CD4-positive, alpha-beta T cell (primary cell): ENCODE measurements at regions not wholly inside any gene's neighbourhood (a gene's known extent, or its start where the extent isn't known, plus 50 kb on each side); places are given as distances from the start of the nearest gene placed in this dataset.
"Not testable (repeated sequence)": the region's sequence is repeated elsewhere in the genome, so short reads cannot be mapped to it uniquely, and the experiment has no call there.

Experiments
- ATAC-seq: fragments of 200-7000 bp; cut with Tn5 transposase; one replicate; pipeline ENCODE4 v1.10.0; 2022; ENCODE audit warnings: mild to moderate bottlenecking; ENCODE audit not compliant: poor library complexity
- CTCF ChIA-PET: fragments of 350-600 bp; sonication (Branson Sonifier 250); formaldehyde crosslinking; loops from one replicate; lab custom pipeline; 2021; ENCODE audit warnings: antibody characterized with exemption, inconsistent platforms; lab: Charles Lee
- POLR2A ChIA-PET: fragments of 350-600 bp; sonication (Branson Sonifier 250); formaldehyde crosslinking; loops from one replicate; lab custom pipeline; 2021; ENCODE audit warnings: antibody characterized with exemption, inconsistent platforms; lab: Charles Lee
- DNase-seq, 14 experiments: peaks; one replicate each; pipeline ENCODE4 v3.0.0-alpha.2; 2013 to 2020; ENCODE audit warnings: mixed read lengths in 2 of 14
- H3K27ac ChIP-seq, 2 donors: one replicate each; pipeline versions ENCODE4 v1.5.1 to v1.7.0; 2013; ENCODE audit warnings: low read length in 2 of 2, low read depth in 1 of 2, mild to moderate bottlenecking in 1 of 2
- H3K27me3 ChIP-seq, 2 experiments: 1 replicate in 1 of 2; 2 replicates in 1 of 2; pipeline versions ENCODE4 v1.6.1 to v1.7.0; 2013; ENCODE audit warnings: low read length in 2 of 2, control low read depth in 1 of 2, mild to moderate bottlenecking in 1 of 2, moderate library complexity in 1 of 2; ENCODE audit not compliant: insufficient read depth in 2 of 2, control insufficient read depth in 1 of 2
- H3K36me3 ChIP-seq: one replicate; pipeline ENCODE4 v1.6.1; 2013; ENCODE audit warnings: low read length, control low read depth; ENCODE audit not compliant: insufficient read depth
- H3K4me1 ChIP-seq: one replicate; pipeline ENCODE4 v1.6.1; 2013; ENCODE audit warnings: low read length, control low read depth; ENCODE audit not compliant: insufficient read depth
- H3K4me3 ChIP-seq: one replicate; pipeline ENCODE4 v1.5.1; 2013; ENCODE audit warnings: mild to moderate bottlenecking, low read length, moderate library complexity
- H3K9me3 ChIP-seq, 2 experiments: 1 replicate in 1 of 2; 2 replicates in 1 of 2; pipeline versions ENCODE4 v1.6.1 to v1.7.0; 2013; ENCODE audit warnings: low read length in 2 of 2, mild to moderate bottlenecking in 2 of 2, control low read depth in 1 of 2, moderate library complexity in 1 of 2; ENCODE audit not compliant: control insufficient read depth in 1 of 2, insufficient read depth in 1 of 2
- H3K27ac Mint-ChIP-seq: one replicate; pipeline ENCODE4 v1.8.0; 2020; ENCODE audit warnings: mixed read lengths
- H3K27me3 Mint-ChIP-seq: one replicate; pipeline ENCODE4 v1.8.0; 2021; ENCODE audit warnings: mixed read lengths
- H3K36me3 Mint-ChIP-seq: one replicate; pipeline ENCODE4 v1.8.0; 2021; ENCODE audit warnings: low read depth, mixed read lengths
- H3K4me1 Mint-ChIP-seq: one replicate; pipeline ENCODE4 v1.8.0; 2021; ENCODE audit warnings: low read depth, mixed read lengths
- H3K4me3 Mint-ChIP-seq: one replicate; pipeline ENCODE4 v1.8.0; 2020; ENCODE audit warnings: mild to moderate bottlenecking, mixed read lengths
- H3K9me3 Mint-ChIP-seq: one replicate; pipeline ENCODE4 v1.8.0; 2020; ENCODE audit warnings: mixed read lengths
- CTCF ChIP-seq: fragments of 200-600 bp; IDR thresholded peaks from one replicate; pipeline ENCODE4 v1.8.0; 2022; ENCODE audit warnings: antibody characterized with exemption, mild to moderate bottlenecking
- intact Hi-C, 2 experiments: fragments of 100-400 bp; cut with DNase I in 1 of 2; cut with micrococcal nuclease in 1 of 2; formaldehyde crosslinking; loops; one replicate each; pipeline versions ENCODE4 v1.15.1 to v1.9.0; 2023 to 2025; cut with DNase I, micrococcal nuclease

- Mint-ChIP-seq H3K36me3 (no peaks in the 10 kb centered on the region), H3K9me3 (no peaks in the 10 kb centered on the region), H3K27ac (no peak overlapping the region), H3K4me1 (no peaks in the 10 kb centered on the region), H3K4me3 (no peak overlapping the region), H3K27me3 (no peaks in the 10 kb centered on the region)
- no peak overlapping the region for H3K27ac ChIP-seq
- ATAC-seq: no peak
- no peak for DNase-seq
- no peak for TF ChIP-seq CTCF
- H3K4me1 ChIP-seq: no peaks in the 10 kb centered on the region
- intact Hi-C loops: no loop called here
- no peak overlapping the region for H3K4me3 ChIP-seq
- H3K9me3 ChIP-seq: peaks cover 0 to 4% of the 10 kb centered on the region in 2 experiments
- H3K36me3 ChIP-seq: no peaks in the 10 kb centered on the region
- POLR2A ChIA-PET: no interaction called here
- CTCF ChIA-PET: no interaction called here
- no peaks in the 10 kb centered on the region for H3K27me3 ChIP-seq
Measured at GRCh38 chr3:106985721-106986120, 391.5 kb upstream of the CCDC54 start.

GRCh38 chr3:106998841-106999682 is 378.2 kb upstream of the CCDC54 start:
- H3K27ac Mint-ChIP-seq, H3K27me3 ChIP-seq, ATAC-seq: not testable (repeated sequence)

GRCh38 chr3:107001635-107002034 is 375.6 kb upstream of the CCDC54 start:
- intact Hi-C loops: no loop called here
- H3K4me3 Mint-ChIP-seq: no peak overlapping the region
- no peaks in the 10 kb centered on the region for H3K9me3 Mint-ChIP-seq
- ChIA-PET POLR2A (no interaction called here), CTCF (no interaction called here)
- H3K27me3 Mint-ChIP-seq: no peaks in the 10 kb centered on the region
- TF ChIP-seq CTCF: no peak
- H3K27me3 ChIP-seq: no peaks in the 10 kb centered on the region
- H3K36me3 Mint-ChIP-seq: no peaks in the 10 kb centered on the region
- H3K4me3 ChIP-seq: no peak overlapping the region
- no peaks in the 10 kb centered on the region for H3K4me1 ChIP-seq
- no peaks in the 10 kb centered on the region for H3K4me1 Mint-ChIP-seq
- no peaks in the 10 kb centered on the region for H3K36me3 ChIP-seq
- H3K27ac Mint-ChIP-seq: no peak overlapping the region
- ATAC-seq: no peak
- H3K27ac ChIP-seq: no peak overlapping the region
- H3K9me3 ChIP-seq: no peaks in the 10 kb centered on the region
- DNase-seq: no peak

More at GRCh38 chr3:106998841-106999682, 378.2 kb upstream of the CCDC54 start:
- H3K4me3 ChIP-seq, H3K4me1 Mint-ChIP-seq, intact Hi-C loops, H3K4me1 ChIP-seq, H3K27ac ChIP-seq, H3K4me3 Mint-ChIP-seq, POLR2A ChIA-PET, H3K36me3 ChIP-seq, H3K36me3 Mint-ChIP-seq, H3K9me3 Mint-ChIP-seq, H3K9me3 ChIP-seq, CTCF ChIA-PET, H3K27me3 Mint-ChIP-seq: not testable (repeated sequence)
- peak in 3 of 14 experiments; percentile 0 to 25 (median 4) for DNase-seq

GRCh38 chr3:107005352-107005751 is 371.9 kb upstream of the CCDC54 start:
- H3K4me3 Mint-ChIP-seq, H3K4me1 Mint-ChIP-seq, H3K36me3 Mint-ChIP-seq, H3K4me3 ChIP-seq, H3K27ac Mint-ChIP-seq, H3K4me1 ChIP-seq, POLR2A ChIA-PET, H3K27me3 ChIP-seq, H3K9me3 ChIP-seq, H3K36me3 ChIP-seq, ATAC-seq, DNase-seq, CTCF ChIA-PET, H3K9me3 Mint-ChIP-seq, intact Hi-C loops, H3K27me3 Mint-ChIP-seq, H3K27ac ChIP-seq: not testable (repeated sequence)
